T-helper 1 cell treated with Interleukin-12 subunit alpha and Interleukin-12 subunit beta and Interleukin-4 antibody, amounts not matched to agents 30 μg/mL and 1 μg/mL, for 36 hours (primary cell): ENCODE measurements at regions not wholly inside any gene's neighbourhood (a gene's known extent, or its start where the extent isn't known, plus 50 kb on each side); places are given as distances from the start of the nearest gene placed in this dataset.

Experiments
- H3K27ac Mint-ChIP-seq: one replicate; pipeline ENCODE4 v1.8.0; 2021; ENCODE audit warnings: mild to moderate bottlenecking, mixed read lengths
- H3K27me3 Mint-ChIP-seq: one replicate; pipeline ENCODE4 v1.8.0; 2021; ENCODE audit warnings: low read depth, mixed read lengths
- H3K36me3 Mint-ChIP-seq: one replicate; pipeline ENCODE4 v1.8.0; 2021; ENCODE audit warnings: low read depth, mixed read lengths
- H3K4me1 Mint-ChIP-seq: one replicate; pipeline ENCODE4 v1.8.0; 2021; ENCODE audit warnings: low read depth, mixed read lengths
- H3K4me3 Mint-ChIP-seq: one replicate; pipeline ENCODE4 v1.8.0; 2021; ENCODE audit warnings: mild to moderate bottlenecking, moderate library complexity, mixed read lengths
- H3K9me3 Mint-ChIP-seq: one replicate; pipeline ENCODE4 v1.8.0; 2021; ENCODE audit warnings: mixed read lengths

GRCh38 chr4:140246216-140246615 is 92.2 kb upstream of the MAML3 start:
- no peaks in the 10 kb centered on the region for H3K36me3 Mint-ChIP-seq
- no peaks in the 10 kb centered on the region for H3K9me3 Mint-ChIP-seq
- H3K4me3 Mint-ChIP-seq: no peak overlapping the region
- H3K27ac Mint-ChIP-seq: no peak overlapping the region
- H3K4me1 Mint-ChIP-seq: peaks cover 23% of the 10 kb centered on the region
- H3K27me3 Mint-ChIP-seq: peaks cover 26% of the 10 kb centered on the region

GRCh38 chr4:140244328-140244727 is 90.3 kb upstream of the MAML3 start:
- no peaks in the 10 kb centered on the region for H3K9me3 Mint-ChIP-seq
- H3K36me3 Mint-ChIP-seq: no peaks in the 10 kb centered on the region
- H3K4me3 Mint-ChIP-seq: no peak overlapping the region

GRCh38 chr4:140243278-140243753 is 89.3 kb upstream of the MAML3 start:
- Mint-ChIP-seq H3K9me3 (no peaks in the 10 kb centered on the region), H3K36me3 (no peaks in the 10 kb centered on the region)

More at GRCh38 chr4:140244328-140244727, 90.3 kb upstream of the MAML3 start:
- H3K4me1 Mint-ChIP-seq: peaks cover 23% of the 10 kb centered on the region
- peaks cover 37% of the 10 kb centered on the region for H3K27me3 Mint-ChIP-seq
- no peak overlapping the region for H3K27ac Mint-ChIP-seq

GRCh38 chr4:140242357-140243277 is 88.6 kb upstream of the MAML3 start:
- peaks cover 27% of the 10 kb centered on the region for H3K4me1 Mint-ChIP-seq
- H3K9me3 Mint-ChIP-seq: no peaks in the 10 kb centered on the region
- H3K4me3 Mint-ChIP-seq: peak overlapping the region; percentile 49
- no peak overlapping the region for H3K27ac Mint-ChIP-seq
- H3K27me3 Mint-ChIP-seq: peaks cover 32% of the 10 kb centered on the region
- H3K36me3 Mint-ChIP-seq: no peaks in the 10 kb centered on the region

More at GRCh38 chr4:140243278-140243753, 89.3 kb upstream of the MAML3 start:
- Mint-ChIP-seq H3K27ac (peak overlapping the region; percentile 74), H3K4me3 (peak overlapping the region; percentile 49), H3K27me3 (peaks cover 32% of the 10 kb centered on the region), H3K4me1 (peaks cover 23% of the 10 kb centered on the region)

- H3K4me1 Mint-ChIP-seq: peaks cover 32% of the 10 kb centered on the region
- no peaks in the 10 kb centered on the region for H3K36me3 Mint-ChIP-seq
- H3K27me3 Mint-ChIP-seq: peaks cover 34% of the 10 kb centered on the region
- H3K4me3 Mint-ChIP-seq: no peak overlapping the region
- no peaks in the 10 kb centered on the region for H3K9me3 Mint-ChIP-seq
- H3K27ac Mint-ChIP-seq: no peak overlapping the region
Measured at GRCh38 chr4:140240237-140240636, 86.3 kb upstream of the MAML3 start.

- Mint-ChIP-seq H3K9me3 (no peaks in the 10 kb centered on the region), H3K4me1 (peaks cover 39% of the 10 kb centered on the region), H3K27ac (no peak overlapping the region), H3K27me3 (peaks cover 30% of the 10 kb centered on the region), H3K4me3 (no peak overlapping the region), H3K36me3 (peaks cover 5% of the 10 kb centered on the region)
Measured at GRCh38 chr4:140239311-140239710, 85.3 kb upstream of the MAML3 start.

- Mint-ChIP-seq H3K27ac (no peak overlapping the region), H3K4me1 (peaks cover 43% of the 10 kb centered on the region), H3K36me3 (peaks cover 5% of the 10 kb centered on the region)
Measured at GRCh38 chr4:140238351-140239056, 84.5 kb upstream of the MAML3 start.

GRCh38 chr4:140237616-140238350 is 83.8 kb upstream of the MAML3 start:
- H3K9me3 Mint-ChIP-seq: no peaks in the 10 kb centered on the region
- H3K4me3 Mint-ChIP-seq: no peak overlapping the region
- H3K4me1 Mint-ChIP-seq: peaks cover 36% of the 10 kb centered on the region
- H3K27ac Mint-ChIP-seq: no peak overlapping the region
- H3K36me3 Mint-ChIP-seq: peaks cover 5% of the 10 kb centered on the region
- H3K27me3 Mint-ChIP-seq: peaks cover 30% of the 10 kb centered on the region

More at GRCh38 chr4:140238351-140239056, 84.5 kb upstream of the MAML3 start:
- H3K27me3 Mint-ChIP-seq: peaks cover 30% of the 10 kb centered on the region
- no peak overlapping the region for H3K4me3 Mint-ChIP-seq
- H3K9me3 Mint-ChIP-seq: no peaks in the 10 kb centered on the region

- peaks cover 5% of the 10 kb centered on the region for H3K36me3 Mint-ChIP-seq
- no peaks in the 10 kb centered on the region for H3K9me3 Mint-ChIP-seq
- no peak overlapping the region for H3K4me3 Mint-ChIP-seq
- no peak overlapping the region for H3K27ac Mint-ChIP-seq
- H3K4me1 Mint-ChIP-seq: peaks cover 27% of the 10 kb centered on the region
- H3K27me3 Mint-ChIP-seq: peaks cover 30% of the 10 kb centered on the region
Measured at GRCh38 chr4:140236654-140237169, 82.7 kb upstream of the MAML3 start.

GRCh38 chr4:140234697-140235060 is 80.7 kb upstream of the MAML3 start:
- peaks cover 3% of the 10 kb centered on the region for H3K9me3 Mint-ChIP-seq
- H3K27ac Mint-ChIP-seq: peak overlapping the region; percentile 91
- H3K4me1 Mint-ChIP-seq: peaks cover 26% of the 10 kb centered on the region
- H3K4me3 Mint-ChIP-seq: peak overlapping the region; percentile 56
- peaks cover 5% of the 10 kb centered on the region for H3K36me3 Mint-ChIP-seq
- peaks cover 22% of the 10 kb centered on the region for H3K27me3 Mint-ChIP-seq

GRCh38 chr4:140233791-140234696 is 80.1 kb upstream of the MAML3 start:
- Mint-ChIP-seq H3K4me1 (peaks cover 26% of the 10 kb centered on the region), H3K4me3 (peak overlapping the region; percentile 56), H3K36me3 (peaks cover 5% of the 10 kb centered on the region), H3K9me3 (peaks cover 4% of the 10 kb centered on the region), H3K27ac (peak overlapping the region; percentile 91), H3K27me3 (peaks cover 22% of the 10 kb centered on the region)

- Mint-ChIP-seq H3K27ac (no peak overlapping the region), H3K36me3 (peaks cover 5% of the 10 kb centered on the region), H3K9me3 (peaks cover 4% of the 10 kb centered on the region), H3K4me1 (peaks cover 13% of the 10 kb centered on the region), H3K4me3 (no peak overlapping the region), H3K27me3 (peaks cover 31% of the 10 kb centered on the region)
Measured at GRCh38 chr4:140229881-140230280, 75.9 kb upstream of the MAML3 start.

- Mint-ChIP-seq H3K27me3 (peaks cover 31% of the 10 kb centered on the region), H3K9me3 (peaks cover 4% of the 10 kb centered on the region), H3K27ac (no peak overlapping the region), H3K36me3 (no peaks in the 10 kb centered on the region), H3K4me1 (no peaks in the 10 kb centered on the region), H3K4me3 (no peak overlapping the region)
Measured at GRCh38 chr4:140227286-140227685, 73.3 kb upstream of the MAML3 start.
